Hepatocyte (in vitro differentiated cells): ENCODE measurements at regions not wholly inside any gene's neighbourhood (a gene's known extent, or its start where the extent isn't known, plus 50 kb on each side); places are given as distances from the start of the nearest gene placed in this dataset.

Source experiments
- EZH2phosphoT487 ChIP-seq: fragments of 200-600 bp; sonication (generic); IDR thresholded peaks from one replicate; pipeline ENCODE4 v1.6.1; 2018; ENCODE audit warnings: antibody characterized with exemption, mild to moderate bottlenecking, low read depth, moderate library complexity; ENCODE audit not compliant: unreplicated experiment, severe bottlenecking
- TF ChIP-seq, protein P1 (sequence below): fragments of 200-600 bp; sonication (generic); IDR thresholded peaks from 2 replicates; pipeline ENCODE4 v1.5.1; 2016; ENCODE audit warnings: antibody characterized with exemption, mild to moderate bottlenecking; ENCODE audit not compliant: poor library complexity

DNA sequence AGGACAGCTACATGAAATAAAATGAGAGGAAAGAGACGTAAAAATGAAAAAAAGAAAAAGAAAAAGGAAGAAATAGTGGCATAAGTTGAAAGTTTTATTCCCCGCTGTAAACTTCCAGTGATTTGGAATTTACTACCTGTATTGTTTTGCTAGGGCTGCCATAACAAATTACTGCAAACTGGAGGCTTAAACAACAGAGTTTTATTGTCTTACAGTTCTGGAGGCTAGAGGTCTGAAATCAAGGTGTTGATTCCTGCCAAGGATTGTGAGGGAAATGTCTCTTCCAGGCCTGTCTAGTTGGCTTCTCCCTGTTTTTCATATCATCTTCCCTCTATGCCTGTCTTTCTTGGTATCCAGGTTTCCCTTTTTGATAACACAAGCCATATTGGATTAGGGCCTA is 119.4 kb upstream of the PACRGL start:
- TF ChIP-seq, protein P1, sequence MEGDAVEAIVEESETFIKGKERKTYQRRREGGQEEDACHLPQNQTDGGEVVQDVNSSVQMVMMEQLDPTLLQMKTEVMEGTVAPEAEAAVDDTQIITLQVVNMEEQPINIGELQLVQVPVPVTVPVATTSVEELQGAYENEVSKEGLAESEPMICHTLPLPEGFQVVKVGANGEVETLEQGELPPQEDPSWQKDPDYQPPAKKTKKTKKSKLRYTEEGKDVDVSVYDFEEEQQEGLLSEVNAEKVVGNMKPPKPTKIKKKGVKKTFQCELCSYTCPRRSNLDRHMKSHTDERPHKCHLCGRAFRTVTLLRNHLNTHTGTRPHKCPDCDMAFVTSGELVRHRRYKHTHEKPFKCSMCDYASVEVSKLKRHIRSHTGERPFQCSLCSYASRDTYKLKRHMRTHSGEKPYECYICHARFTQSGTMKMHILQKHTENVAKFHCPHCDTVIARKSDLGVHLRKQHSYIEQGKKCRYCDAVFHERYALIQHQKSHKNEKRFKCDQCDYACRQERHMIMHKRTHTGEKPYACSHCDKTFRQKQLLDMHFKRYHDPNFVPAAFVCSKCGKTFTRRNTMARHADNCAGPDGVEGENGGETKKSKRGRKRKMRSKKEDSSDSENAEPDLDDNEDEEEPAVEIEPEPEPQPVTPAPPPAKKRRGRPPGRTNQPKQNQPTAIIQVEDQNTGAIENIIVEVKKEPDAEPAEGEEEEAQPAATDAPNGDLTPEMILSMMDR: no peak
- TF ChIP-seq EZH2phosphoT487: no peak
